Keratinocyte (primary cell): ENCODE measurements at regions not wholly inside any gene's neighbourhood (a gene's known extent, or its start where the extent isn't known, plus 50 kb on each side); places are given as distances from the start of the nearest gene placed in this dataset.

ENCODE experiments used
- DNase-seq: peaks from one replicate; pipeline ENCODE4 v3.0.0-alpha.2; 2011; ENCODE audit warnings: low read depth, missing footprints, low spot score
- FAIRE-seq: peaks from 2 replicates; lab custom pipeline; 2011; peaks lifted over from hg19 to GRCh38; lab: Jason Lieb, UNC
- H2AFZ ChIP-seq: 2 replicates; pipeline ENCODE4 v1.6.0; 2012; ENCODE audit warnings: low read length, control low read depth, inconsistent platforms; ENCODE audit not compliant: control insufficient read depth
- H3K27ac ChIP-seq: 2 replicates; pipeline ENCODE4 v1.5.1; 2011; ENCODE audit warnings: low read length; ENCODE audit not compliant: control insufficient read depth, insufficient read depth
- H3K27me3 ChIP-seq: 3 replicates; pipeline ENCODE4 v1.6.0; 2011; ENCODE audit warnings: low read length; ENCODE audit not compliant: control insufficient read depth, insufficient read depth; ENCODE audit errors: extremely low read depth
- H3K36me3 ChIP-seq, 2 experiments: 2 replicates in 1 of 2; 3 replicates in 1 of 2; pipeline ENCODE4 v1.5.1; 2011; ENCODE audit warnings: low read length in 2 of 2, mild to moderate bottlenecking in 1 of 2; ENCODE audit not compliant: control insufficient read depth in 2 of 2, insufficient read depth in 2 of 2; ENCODE audit errors: extremely low read depth in 1 of 2
- H3K4me1 ChIP-seq: 3 replicates; pipeline ENCODE4 v1.5.1; 2011; ENCODE audit warnings: low read length; ENCODE audit not compliant: control insufficient read depth, insufficient read depth; ENCODE audit errors: extremely low read depth
- H3K4me2 ChIP-seq: 3 replicates; pipeline ENCODE4 v1.6.0; 2011; ENCODE audit warnings: low read depth, low read length; ENCODE audit not compliant: control insufficient read depth, insufficient read depth; ENCODE audit errors: extremely low read depth
- H3K4me3 ChIP-seq, 3 experiments: fragments of 200-600 bp in 1 of 3; sonication (generic) in 1 of 3; 2 replicates in 2 of 3; 3 replicates in 1 of 3; pipeline ENCODE4 v1.5.1; 2011 to 2016; ENCODE audit warnings: low read length in 3 of 3, mild to moderate bottlenecking in 3 of 3, control low read depth in 2 of 3, inconsistent platforms in 1 of 3, low read depth in 1 of 3, mixed read lengths in 1 of 3, mixed run types in 1 of 3, moderate library complexity in 1 of 3; ENCODE audit not compliant: control insufficient read depth in 2 of 3, insufficient read depth in 2 of 3; ENCODE audit errors: extremely low read depth in 1 of 3
- H3K79me2 ChIP-seq: 2 replicates; pipeline ENCODE4 v1.6.0; 2012; ENCODE audit warnings: low read length; ENCODE audit not compliant: control insufficient read depth, insufficient read depth
- H3K9ac ChIP-seq: 3 replicates; pipeline ENCODE4 v1.6.0; 2011; ENCODE audit warnings: low read length; ENCODE audit not compliant: control insufficient read depth, insufficient read depth; ENCODE audit errors: extremely low read depth
- H3K9me1 ChIP-seq: 3 replicates; pipeline ENCODE4 v1.6.0; 2011; ENCODE audit warnings: low read length; ENCODE audit not compliant: control insufficient read depth, insufficient read depth; ENCODE audit errors: extremely low read depth
- H3K9me3 ChIP-seq: 2 replicates; pipeline ENCODE4 v1.5.1; 2012; ENCODE audit warnings: low read depth, low read length; ENCODE audit not compliant: control insufficient read depth
- H4K20me1 ChIP-seq: 3 replicates; pipeline ENCODE4 v1.6.0; 2011; ENCODE audit warnings: low read length; ENCODE audit not compliant: control insufficient read depth, insufficient read depth; ENCODE audit errors: extremely low read depth
- EZH2 ChIP-seq: IDR thresholded peaks from one replicate; pipeline ENCODE4 v1.6.1; 2012; ENCODE audit warnings: inconsistent platforms, mild to moderate bottlenecking, low read length, moderate library complexity
- dilution Hi-C: fragments of 300-500 bp; cut with MboI; formaldehyde crosslinking; loops from one replicate; pipeline ENCODE4 v1.7.0; 2020; ENCODE audit warnings: low sequenced_read_pairs; ENCODE audit not compliant: extremely low pct_ligation_motif_present
- TF ChIP-seq, protein P1 (sequence below), 3 experiments: IDR thresholded peaks in 1 of 3; conservative IDR thresholded peaks in 1 of 3; optimal IDR thresholded peaks in 1 of 3; 2 replicates in 2 of 3; 3 replicates in 1 of 3; pipeline versions ENCODE3 to v1.5.1; 2011; ENCODE audit warnings: low read length in 3 of 3, mild to moderate bottlenecking in 3 of 3, moderate library complexity in 2 of 3, control low read depth in 1 of 3, inconsistent platforms in 1 of 3; ENCODE audit not compliant: insufficient read depth in 2 of 3; ENCODE audit errors: extremely low read depth in 1 of 3

GRCh38 chr4:35939751-35940150 is 304.6 kb downstream of the ARAP2 start:
- FAIRE-seq: no peak
- DNase-seq: no peak
- Histone ChIP-seq H3K4me2 (no peak overlapping the region), H3K9ac (no peak overlapping the region), H4K20me1 (no peaks in the 10 kb centered on the region), H3K4me1 (no peaks in the 10 kb centered on the region), H2AFZ (no peak overlapping the region), H3K27me3 (no peaks in the 10 kb centered on the region), H3K27ac (no peak overlapping the region), H3K79me2 (no peaks in the 10 kb centered on the region), H3K4me3 (no peak overlapping the region), H3K9me1 (no peaks in the 10 kb centered on the region), H3K36me3 (no peaks in the 10 kb centered on the region), H3K9me3 (no peaks in the 10 kb centered on the region)
- dilution Hi-C loops: no loop called here
- TF ChIP-seq, protein P1, sequence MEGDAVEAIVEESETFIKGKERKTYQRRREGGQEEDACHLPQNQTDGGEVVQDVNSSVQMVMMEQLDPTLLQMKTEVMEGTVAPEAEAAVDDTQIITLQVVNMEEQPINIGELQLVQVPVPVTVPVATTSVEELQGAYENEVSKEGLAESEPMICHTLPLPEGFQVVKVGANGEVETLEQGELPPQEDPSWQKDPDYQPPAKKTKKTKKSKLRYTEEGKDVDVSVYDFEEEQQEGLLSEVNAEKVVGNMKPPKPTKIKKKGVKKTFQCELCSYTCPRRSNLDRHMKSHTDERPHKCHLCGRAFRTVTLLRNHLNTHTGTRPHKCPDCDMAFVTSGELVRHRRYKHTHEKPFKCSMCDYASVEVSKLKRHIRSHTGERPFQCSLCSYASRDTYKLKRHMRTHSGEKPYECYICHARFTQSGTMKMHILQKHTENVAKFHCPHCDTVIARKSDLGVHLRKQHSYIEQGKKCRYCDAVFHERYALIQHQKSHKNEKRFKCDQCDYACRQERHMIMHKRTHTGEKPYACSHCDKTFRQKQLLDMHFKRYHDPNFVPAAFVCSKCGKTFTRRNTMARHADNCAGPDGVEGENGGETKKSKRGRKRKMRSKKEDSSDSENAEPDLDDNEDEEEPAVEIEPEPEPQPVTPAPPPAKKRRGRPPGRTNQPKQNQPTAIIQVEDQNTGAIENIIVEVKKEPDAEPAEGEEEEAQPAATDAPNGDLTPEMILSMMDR (optimal IDR thresholded peaks at IDR 0.05 in 1 of 3, IDR thresholded peaks at IDR 0.05 in 1 of 3, conservative IDR thresholded peaks at IDR 0.05 in 1 of 3; ENCODE audit: extremely low read depth in 1 of 3, insufficient read depth in 2 of 3, low read length in 3 of 3): no peak
- TF ChIP-seq EZH2: no peak

GRCh38 chr4:35942092-35942491 is 302.2 kb downstream of the ARAP2 start:
- H3K9me1 ChIP-seq: no peaks in the 10 kb centered on the region
- no peak overlapping the region for H3K27ac ChIP-seq
- no peak overlapping the region for H3K9ac ChIP-seq
- H3K27me3 ChIP-seq: no peaks in the 10 kb centered on the region
- DNase-seq (no peak), FAIRE-seq (no peak)
- no peak overlapping the region for H2AFZ ChIP-seq
- H3K79me2 ChIP-seq: no peaks in the 10 kb centered on the region
- H3K4me1 ChIP-seq: no peaks in the 10 kb centered on the region
- no peaks in the 10 kb centered on the region for H3K9me3 ChIP-seq
- H3K4me2 ChIP-seq: no peak overlapping the region
- H4K20me1 ChIP-seq: no peaks in the 10 kb centered on the region
- no peak overlapping the region for H3K4me3 ChIP-seq
- no peaks in the 10 kb centered on the region for H3K36me3 ChIP-seq
- dilution Hi-C loops: no loop called here
- TF ChIP-seq, protein P1 (optimal IDR thresholded peaks at IDR 0.05 in 1 of 3, IDR thresholded peaks at IDR 0.05 in 1 of 3, conservative IDR thresholded peaks at IDR 0.05 in 1 of 3; ENCODE audit: extremely low read depth in 1 of 3, insufficient read depth in 2 of 3, low read length in 3 of 3): no peak
- TF ChIP-seq EZH2: no peak
